HepG2 (cell line): ENCODE measurements at regions not wholly inside any gene's neighbourhood (a gene's known extent, or its start where the extent isn't known, plus 50 kb on each side); places are given as distances from the start of the nearest gene placed in this dataset.

Experiments
- ATAC-seq: fragments of 200-7000 bp; cut with Tn5 transposase; 3 replicates; pipeline ENCODE4 v1.9.1; 2020; ENCODE audit warnings: mild to moderate bottlenecking, moderate library complexity
- BruUV-seq: library from RNA; stranded (reverse); fragments of 400-500 nt; replicated peaks from 2 replicates; lab custom pipeline; 2021; lab: Mats Ljungman, UMichigan
- CTCF ChIA-PET: fragments of 300-600 bp; formaldehyde crosslinking; extraction: SDS; loops from one replicate; lab custom pipeline; 2021; ENCODE audit warnings: low total read pairs, inconsistent platforms, low intra/inter-chr PET ratio; lab: Yijun Ruan, JAX
- POLR2A ChIA-PET: fragments of 350-600 bp; sonication (Branson Sonifier 250); formaldehyde crosslinking; loops from one replicate; lab custom pipeline; 2020; ENCODE audit warnings: antibody characterized with exemption, inconsistent platforms; lab: Yijun Ruan, JAX
- DNase-seq: peaks from one replicate; pipeline ENCODE4 v3.0.0-alpha.2; 2015; ENCODE audit warnings: low spot score
- FAIRE-seq: peaks from 3 replicates; lab custom pipeline; 2011; peaks lifted over from hg19 to GRCh38; lab: Jason Lieb, UNC
- H2AFZ ChIP-seq: one replicate; pipeline ENCODE4 v1.6.1; 2011; ENCODE audit warnings: low read length, inconsistent platforms
- H3K27ac ChIP-seq: fragments of 300-600 bp; 3 replicates; pipeline ENCODE4 v1.8.0; 2011; ENCODE audit warnings: mixed run types, mild to moderate bottlenecking, mixed read lengths, low read length, inconsistent platforms; ENCODE audit not compliant: insufficient read depth; ENCODE audit errors: extremely low read length
- H3K27me3 ChIP-seq, 2 experiments: fragments of 200-600 bp in 1 of 2; 2 replicates in 1 of 2; 3 replicates in 1 of 2; pipeline versions ENCODE4 v1.6.0 to v1.8.0; 2011; ENCODE audit warnings: low read length in 2 of 2, mild to moderate bottlenecking in 2 of 2, moderate library complexity in 2 of 2, inconsistent platforms in 1 of 2; ENCODE audit not compliant: insufficient read depth in 2 of 2, control insufficient read depth in 1 of 2
- H3K36me3 ChIP-seq, 2 experiments: fragments of 200-600 bp in 1 of 2; replicated peaks in 1 of 2; 2 replicates in 1 of 2; 3 replicates in 1 of 2; pipeline versions ENCODE4 v1.5.1 to v1.8.0; 2011; ENCODE audit warnings: low read length in 2 of 2, inconsistent platforms in 1 of 2; ENCODE audit not compliant: insufficient read depth in 2 of 2, control insufficient read depth in 1 of 2
- H3K4me1 ChIP-seq: 2 replicates; pipeline ENCODE4 v1.5.1; 2012; ENCODE audit warnings: low read length, inconsistent platforms; ENCODE audit not compliant: insufficient read depth
- H3K4me2 ChIP-seq: 2 replicates; pipeline ENCODE4 v1.6.0; 2011; ENCODE audit warnings: low read depth, low read length, inconsistent platforms
- H3K4me3 ChIP-seq, 3 experiments: fragments of 200-600 bp in 1 of 3; sonication (generic), shearing (Covaris generic) in 1 of 3; replicated peaks in 1 of 3; 2 replicates each; pipeline ENCODE4 v1.5.1; 2011 to 2016; ENCODE audit warnings: low read length in 3 of 3, inconsistent platforms in 2 of 3, low read depth in 2 of 3, mild to moderate bottlenecking in 2 of 3, control low read depth in 1 of 3, mixed read lengths in 1 of 3; ENCODE audit not compliant: insufficient read depth in 1 of 3
- H3K79me2 ChIP-seq: one replicate; pipeline ENCODE4 v1.6.1; 2011; ENCODE audit warnings: low read length, inconsistent platforms; ENCODE audit not compliant: insufficient read depth
- H3K9ac ChIP-seq: 2 replicates; pipeline ENCODE4 v1.6.0; 2011; ENCODE audit warnings: mild to moderate bottlenecking, low read depth, low read length, inconsistent platforms; ENCODE audit not compliant: insufficient read depth
- H3K9me3 ChIP-seq: 2 replicates; pipeline ENCODE4 v1.5.1; 2012; ENCODE audit warnings: mild to moderate bottlenecking, low read length
- H4K20me1 ChIP-seq: 2 replicates; pipeline ENCODE4 v1.6.0; 2011; ENCODE audit warnings: inconsistent platforms, mild to moderate bottlenecking, low read length, moderate library complexity; ENCODE audit not compliant: insufficient read depth
- ARID2 ChIP-seq: sonication (generic); formaldehyde crosslinking; IDR thresholded peaks from 2 replicates; pipeline ENCODE4 v1.8.1; 2022; ENCODE audit warnings: mild to moderate bottlenecking, missing genetic modification reagents, borderline replicate concordance
- ARID4A ChIP-seq: sonication (generic); formaldehyde crosslinking; IDR thresholded peaks from 2 replicates; pipeline ENCODE4 v1.5.0; 2020; ENCODE audit warnings: mild to moderate bottlenecking, missing genetic modification reagents, borderline replicate concordance
- RBAK ChIP-seq: sonication (generic); formaldehyde crosslinking; IDR thresholded peaks from 2 replicates; pipeline ENCODE4 v1.5.1; 2020; ENCODE audit warnings: mild to moderate bottlenecking, missing genetic modification reagents
- ZBTB39 ChIP-seq: sonication (generic); formaldehyde crosslinking; IDR thresholded peaks from 2 replicates; pipeline ENCODE4 v1.5.0; 2020; ENCODE audit warnings: missing genetic modification reagents
- ZNF337 ChIP-seq: sonication (generic); formaldehyde crosslinking; IDR thresholded peaks from 2 replicates; pipeline ENCODE4 v1.5.1; 2020; ENCODE audit warnings: missing genetic modification reagents, low read depth, mild to moderate bottlenecking, borderline replicate concordance
- ZNF761 ChIP-seq: sonication (generic); formaldehyde crosslinking; conservative IDR thresholded peaks from 2 replicates; pipeline ENCODE4 v1.4.0; 2020; ENCODE audit warnings: mild to moderate bottlenecking, missing genetic modification reagents
- WGBS: methylation state at CpG from one replicate; pipeline ENCODE4 v1.1.6; 2017; ENCODE audit warnings: low lambda C conversion rate; 5-methylcytosine and 5-hydroxymethylcytosine counted together
- in situ Hi-C: cut with HindIII; loops from 2 replicates; pipeline ENCODE4 v1.10.0; 2017; ENCODE audit warnings: low pct_unique_long_range_greater_than_20kb; ENCODE audit not compliant: extremely low pct_ligation_motif_present
- intact Hi-C: fragments of 100-400 bp; cut with micrococcal nuclease; formaldehyde crosslinking; loops from one replicate; pipeline ENCODE4 v1.10.0; 2022; ENCODE audit not compliant: unreplicated experiment

DNA sequence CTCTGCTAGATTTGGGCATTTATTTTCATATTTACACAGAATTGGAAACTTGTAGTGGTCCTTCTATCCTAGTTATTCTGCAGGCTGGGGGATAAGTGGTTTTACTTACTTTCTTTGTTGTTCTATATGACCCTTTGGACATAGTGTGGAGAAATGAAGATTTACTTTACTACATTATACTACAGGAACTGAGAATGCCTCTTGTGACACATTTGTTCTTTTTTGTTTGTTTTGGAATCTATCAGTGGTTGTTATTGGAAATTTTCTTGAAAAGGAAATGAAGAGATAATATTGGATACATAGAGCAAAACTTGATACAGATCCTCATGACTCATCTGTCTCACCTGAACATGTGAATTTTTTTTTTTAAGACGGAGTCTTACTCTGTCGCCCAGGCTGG lies 146.1 kb upstream of the DPYD start (continued):
- TF ChIP-seq ZNF337 (CRISPR knock-in tag), result no peak
- TF ChIP-seq, all 625 proteins: peak for 0

DNA sequence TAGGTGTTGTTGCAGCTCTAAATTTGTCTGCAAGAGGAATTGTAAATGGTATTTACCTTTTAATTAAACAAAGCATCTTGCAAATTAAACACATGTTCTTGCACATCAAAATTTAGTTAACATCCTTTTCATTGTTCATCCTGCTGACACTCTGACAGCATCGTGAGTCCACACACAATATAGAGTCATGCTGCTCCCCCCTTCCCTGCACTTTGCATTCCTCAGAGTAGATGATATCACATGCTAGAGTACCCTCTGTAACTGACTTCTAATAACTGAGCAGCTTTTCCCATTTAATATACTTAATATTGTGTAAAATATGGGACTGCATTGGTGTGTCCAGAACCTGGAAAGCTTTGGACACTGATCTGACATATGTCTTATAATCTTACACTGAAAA lies 138.8 kb upstream of the DPYD start:
- 19% methylated on average over 1 of the region's 1 CpG for WGBS
- Histone ChIP-seq H3K9ac (no peak overlapping the region), H3K4me3 (no peak overlapping the region), H3K27ac (no peak overlapping the region), H3K4me2 (no peak overlapping the region), H3K36me3 (no peaks in the 10 kb centered on the region), H4K20me1 (no peaks in the 10 kb centered on the region), H3K79me2 (no peaks in the 10 kb centered on the region), H3K4me1 (no peaks in the 10 kb centered on the region), H3K9me3 (no peaks in the 10 kb centered on the region), H3K27me3 (0 out of 5 replicates have a peak, but pooled peaks cover 0 to 3% of the 10 kb centered on the region in 2 experiments), H2AFZ (no peak overlapping the region)
- FAIRE-seq (no peak), DNase-seq (no peak), ATAC-seq (no peak)
- in situ Hi-C loops, result loop anchor here (10.0 to 25.0 kb wide), 2 partner anchors 872 to 1095 kb away; no protein-coding TSS in a partner anchor
- ChIA-PET CTCF (no interaction called here), POLR2A (no interaction called here)
- BruUV-seq, result no TSS peak
- no peak for TF ChIP-seq ARID2 (CRISPR knock-in tag)
- intact Hi-C loops, result loop anchor here (10.0 kb wide), 2 partner anchors 815 to 1185 kb away; no protein-coding TSS in a partner anchor

GRCh38 chr1:98058676-98059075 lies 137.8 kb upstream of the DPYD start:
- no peaks in the 10 kb centered on the region for H3K9me3 ChIP-seq
- H3K79me2 ChIP-seq, result no peaks in the 10 kb centered on the region
- no peak for DNase-seq
- BruUV-seq, result no TSS peak
- intact Hi-C loops (loop anchor here (10.0 kb wide), 2 partner anchors 814 to 1184 kb away; no protein-coding TSS in a partner anchor), in situ Hi-C loops (loop anchor here (10.0 to 25.0 kb wide), 2 partner anchors 871 to 1094 kb away; no protein-coding TSS in a partner anchor)
- WGBS, result 4% methylated on average over 2 of the region's 2 CpGs
- H3K4me3 ChIP-seq, result no peak overlapping the region
- H3K4me1 ChIP-seq, result peaks cover 8% of the 10 kb centered on the region; the same call in 1 of the 2 replicates
- no peak for FAIRE-seq
- no peak for ATAC-seq
- H3K36me3 ChIP-seq, result no peaks in the 10 kb centered on the region
- peaks cover 0 to 4% of the 10 kb centered on the region in 2 experiments; a peak in 1 of 5 replicates for H3K27me3 ChIP-seq
- TF ChIP-seq ARID4A (no peak), ZNF761 (CRISPR knock-in tag) (no peak), RBAK (CRISPR knock-in tag) (no peak), ZBTB39 (no peak)
- ChIA-PET CTCF (no interaction called here), POLR2A (no interaction called here)
- no peaks in the 10 kb centered on the region for H4K20me1 ChIP-seq
- H3K27ac ChIP-seq, result no peak overlapping the region
- no peak overlapping the region for H3K9ac ChIP-seq
- H2AFZ ChIP-seq, result no peak overlapping the region
- no peak overlapping the region for H3K4me2 ChIP-seq
